GM19455 (cell line): ENCODE measurements at regions not wholly inside any gene's neighbourhood (a gene's known extent, or its start where the extent isn't known, plus 50 kb on each side); places are given as distances from the start of the nearest gene placed in this dataset.

ENCODE experiments used
- ATAC-seq: cut with Tn5 transposase; IDR thresholded peaks from one replicate; pipeline ENCODE4 v1.9.1; 2021; ENCODE audit not compliant: unreplicated experiment

DNA sequence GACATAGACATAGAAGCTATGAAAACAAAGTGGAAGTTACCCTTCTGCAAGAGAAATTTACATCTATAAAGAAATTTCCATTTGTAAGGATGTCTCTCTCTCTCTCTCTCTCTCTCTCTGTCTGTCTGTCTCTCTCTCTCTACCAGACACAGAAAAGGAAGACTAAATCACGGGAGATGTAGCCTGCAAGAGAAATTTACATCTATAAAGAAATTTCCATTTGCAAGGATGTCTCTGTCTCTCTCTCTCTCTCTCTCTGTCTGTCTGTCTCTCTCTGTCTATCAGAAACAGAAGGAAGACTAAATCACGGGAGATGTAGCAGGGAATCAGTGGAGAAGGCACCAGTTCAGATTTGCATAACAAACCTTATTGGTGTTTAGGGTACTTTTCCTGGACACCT is 65.6 kb upstream of the CTSO start:
- ATAC-seq = no peak

DNA sequence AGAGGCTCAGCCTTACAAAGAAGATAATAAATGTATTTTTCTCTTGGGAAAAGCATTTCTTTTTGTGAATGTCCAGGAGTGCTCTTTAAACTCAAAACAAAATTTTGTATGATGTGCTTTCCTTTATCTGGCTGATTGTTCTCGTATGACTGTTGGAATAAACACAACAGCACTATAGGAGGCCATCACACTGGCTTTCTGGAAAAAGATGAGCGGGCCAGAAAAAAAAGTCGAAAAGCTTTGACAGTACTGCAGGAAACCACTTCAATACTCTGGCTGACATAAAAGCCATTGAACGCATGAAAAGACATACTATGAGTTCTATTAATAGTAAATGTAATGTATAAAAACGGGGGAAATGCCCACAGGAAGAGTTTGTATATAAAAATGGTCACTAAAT is 64.7 kb upstream of the CTSO start:
- ATAC-seq = no peak

DNA sequence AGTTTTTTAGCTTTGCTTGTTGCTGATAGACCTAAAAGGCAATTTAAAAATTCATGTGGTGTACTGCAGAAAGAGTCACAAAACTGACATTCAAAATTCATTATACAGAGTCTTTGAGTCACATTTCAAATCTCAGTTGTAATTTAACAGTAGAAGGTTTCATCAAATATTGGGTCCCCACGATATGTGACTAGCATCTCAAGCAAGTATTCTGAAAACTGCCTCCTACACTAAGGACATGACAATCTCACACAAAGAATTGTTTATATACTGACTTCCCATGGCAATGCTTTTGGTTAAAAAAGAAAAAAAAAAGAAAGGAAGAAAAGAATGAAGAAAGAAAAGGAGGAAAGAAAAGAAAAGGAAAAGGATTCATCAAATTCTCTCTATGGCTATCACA is 62.1 kb upstream of the CTSO start:
- ATAC-seq = no peak

DNA sequence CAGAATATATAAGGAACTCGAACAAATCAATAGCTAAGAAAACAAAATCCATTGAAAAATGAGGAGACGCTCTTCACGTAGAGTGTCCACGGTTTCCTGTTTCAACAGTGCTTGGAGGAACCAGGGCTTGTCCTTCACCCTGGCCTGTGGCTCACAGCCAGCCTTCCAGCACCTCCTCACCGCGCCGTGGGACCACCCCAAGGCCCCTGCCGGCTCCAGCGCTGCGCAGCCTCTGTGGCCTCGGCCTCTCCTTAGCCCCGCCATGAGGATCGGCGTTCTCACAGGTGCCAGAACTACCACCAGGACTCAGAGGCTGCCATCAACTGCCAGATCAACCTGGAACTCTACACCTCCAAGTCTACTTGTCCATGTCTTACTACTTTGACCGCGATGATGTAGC is 52.5 kb upstream of the CTSO start:
- ATAC-seq = no peak
